ENCODE measurements at regions not wholly inside any gene's neighbourhood (a gene's known extent, or its start where the extent isn't known, plus 50 kb on each side); places are given as distances from the start of the nearest gene placed in this dataset.

GRCh38 chr6:122102026-122102425 lies 297.4 kb upstream of the HSF2 start:
- TF ChIP-seq CTCF (IDR thresholded peaks at IDR 0.05) = no peak
- DNase-seq (no peak), ATAC-seq (no peak)
- Mint-ChIP-seq H3K27me3 (ENCODE audit: low read depth in 2 of 2) (no peaks in the 10 kb centered on the region), H3K36me3 (no peaks in the 10 kb centered on the region), H3K4me3 (no peak overlapping the region), H3K27ac (no peak overlapping the region), H3K9me3 (peaks cover 5 to 7% of the 10 kb centered on the region in 2 donors), H3K4me1 (no peaks in the 10 kb centered on the region)
- Histone ChIP-seq H3K36me3 (ENCODE audit: control insufficient read depth, insufficient read depth, low read length) (no peaks in the 10 kb centered on the region), H3K4me1 (ENCODE audit: control insufficient read depth, insufficient read depth, low read length) (no peaks in the 10 kb centered on the region), H3K4me3 (ENCODE audit: low read length) (no peak overlapping the region), H3K27ac (ENCODE audit: low read length) (no peak overlapping the region), H3K9me3 (ENCODE audit: control insufficient read depth, insufficient read depth, low read length) (no peaks in the 10 kb centered on the region), H3K27me3 (ENCODE audit: control insufficient read depth, insufficient read depth, low read length) (no peaks in the 10 kb centered on the region)
- intact Hi-C loops (cut with micrococcal nuclease) = no loop called here
- WGBS (ENCODE audit: insufficient coverage) = 78% methylated on average over 1 of the region's 3 CpGs

- Histone ChIP-seq H3K4me1 (ENCODE audit: control insufficient read depth, insufficient read depth, low read length) (no peaks in the 10 kb centered on the region), H3K4me3 (ENCODE audit: low read length) (no peak overlapping the region), H3K9me3 (ENCODE audit: control insufficient read depth, insufficient read depth, low read length) (no peaks in the 10 kb centered on the region), H3K27ac (ENCODE audit: low read length) (no peak overlapping the region), H3K27me3 (ENCODE audit: control insufficient read depth, insufficient read depth, low read length) (no peaks in the 10 kb centered on the region), H3K36me3 (ENCODE audit: control insufficient read depth, insufficient read depth, low read length) (no peaks in the 10 kb centered on the region)
- Mint-ChIP-seq H3K4me1 (no peaks in the 10 kb centered on the region), H3K4me3 (no peak overlapping the region), H3K27me3 (ENCODE audit: low read depth in 2 of 2) (no peaks in the 10 kb centered on the region), H3K27ac (no peak overlapping the region), H3K9me3 (peaks cover 5 to 8% of the 10 kb centered on the region in 2 donors), H3K36me3 (no peaks in the 10 kb centered on the region)
- ATAC-seq = no peak
- TF ChIP-seq CTCF (IDR thresholded peaks at IDR 0.05) = no peak
- WGBS (ENCODE audit: insufficient coverage) = 90% methylated on average over 3 of the region's 3 CpGs
- intact Hi-C loops (cut with micrococcal nuclease) = no loop called here
- no peak for DNase-seq
Measured at GRCh38 chr6:122107256-122107852, 292.1 kb upstream of the HSF2 start.

GRCh38 chr6:122109075-122109474 lies 290.4 kb upstream of the HSF2 start:
- Histone ChIP-seq H3K27ac (ENCODE audit: low read length) (no peak overlapping the region), H3K27me3 (ENCODE audit: control insufficient read depth, insufficient read depth, low read length) (no peaks in the 10 kb centered on the region), H3K4me3 (ENCODE audit: low read length) (no peak overlapping the region), H3K36me3 (ENCODE audit: control insufficient read depth, insufficient read depth, low read length) (no peaks in the 10 kb centered on the region), H3K4me1 (ENCODE audit: control insufficient read depth, insufficient read depth, low read length) (no peaks in the 10 kb centered on the region), H3K9me3 (ENCODE audit: control insufficient read depth, insufficient read depth, low read length) (no peaks in the 10 kb centered on the region)
- H3K36me3 Mint-ChIP-seq = no peaks in the 10 kb centered on the region
- TF ChIP-seq CTCF (IDR thresholded peaks at IDR 0.05) = no peak
- peaks cover 7 to 11% of the 10 kb centered on the region in 2 donors for H3K9me3 Mint-ChIP-seq
- no peaks in the 10 kb centered on the region for H3K27me3 Mint-ChIP-seq (ENCODE audit: low read depth in 2 of 2)
- no peak for ATAC-seq
- intact Hi-C loops (cut with micrococcal nuclease) = no loop called here
- DNase-seq = no peak
- H3K4me3 Mint-ChIP-seq = no peak overlapping the region
- H3K4me1 Mint-ChIP-seq = no peaks in the 10 kb centered on the region
- H3K27ac Mint-ChIP-seq = no peak overlapping the region

GRCh38 chr6:122114717-122115116 lies 284.7 kb upstream of the HSF2 start:
- Histone ChIP-seq H3K36me3 (ENCODE audit: control insufficient read depth, insufficient read depth, low read length) (no peaks in the 10 kb centered on the region), H3K27me3 (ENCODE audit: control insufficient read depth, insufficient read depth, low read length) (no peaks in the 10 kb centered on the region), H3K9me3 (ENCODE audit: control insufficient read depth, insufficient read depth, low read length) (no peaks in the 10 kb centered on the region), H3K4me1 (ENCODE audit: control insufficient read depth, insufficient read depth, low read length) (no peaks in the 10 kb centered on the region), H3K27ac (ENCODE audit: low read length) (no peak overlapping the region), H3K4me3 (ENCODE audit: low read length) (no peak overlapping the region)
- no peak overlapping the region for H3K27ac Mint-ChIP-seq
- no peak overlapping the region for H3K4me3 Mint-ChIP-seq
- no peak for DNase-seq
- H3K4me1 Mint-ChIP-seq = no peaks in the 10 kb centered on the region
- intact Hi-C loops (cut with micrococcal nuclease) = no loop called here
- WGBS (ENCODE audit: insufficient coverage) = 83% methylated on average over 1 of the region's 2 CpGs
- no peaks in the 10 kb centered on the region for H3K36me3 Mint-ChIP-seq
- peaks cover 11 to 14% of the 10 kb centered on the region in 2 donors for H3K9me3 Mint-ChIP-seq
- H3K27me3 Mint-ChIP-seq (ENCODE audit: low read depth in 2 of 2) = no peaks in the 10 kb centered on the region
- TF ChIP-seq CTCF (IDR thresholded peaks at IDR 0.05) = no peak
- no peak for ATAC-seq
